HG02840 (cell line): ENCODE measurements at regions not wholly inside any gene's neighbourhood (a gene's known extent, or its start where the extent isn't known, plus 50 kb on each side); places are given as distances from the start of the nearest gene placed in this dataset.

ENCODE experiments used
- ATAC-seq: cut with Tn5 transposase; IDR thresholded peaks from one replicate; pipeline ENCODE4 v1.9.1; 2021; ENCODE audit warnings: mild to moderate bottlenecking, moderate library complexity, moderate number of reproducible peaks; ENCODE audit not compliant: unreplicated experiment, low FRiP score

DNA sequence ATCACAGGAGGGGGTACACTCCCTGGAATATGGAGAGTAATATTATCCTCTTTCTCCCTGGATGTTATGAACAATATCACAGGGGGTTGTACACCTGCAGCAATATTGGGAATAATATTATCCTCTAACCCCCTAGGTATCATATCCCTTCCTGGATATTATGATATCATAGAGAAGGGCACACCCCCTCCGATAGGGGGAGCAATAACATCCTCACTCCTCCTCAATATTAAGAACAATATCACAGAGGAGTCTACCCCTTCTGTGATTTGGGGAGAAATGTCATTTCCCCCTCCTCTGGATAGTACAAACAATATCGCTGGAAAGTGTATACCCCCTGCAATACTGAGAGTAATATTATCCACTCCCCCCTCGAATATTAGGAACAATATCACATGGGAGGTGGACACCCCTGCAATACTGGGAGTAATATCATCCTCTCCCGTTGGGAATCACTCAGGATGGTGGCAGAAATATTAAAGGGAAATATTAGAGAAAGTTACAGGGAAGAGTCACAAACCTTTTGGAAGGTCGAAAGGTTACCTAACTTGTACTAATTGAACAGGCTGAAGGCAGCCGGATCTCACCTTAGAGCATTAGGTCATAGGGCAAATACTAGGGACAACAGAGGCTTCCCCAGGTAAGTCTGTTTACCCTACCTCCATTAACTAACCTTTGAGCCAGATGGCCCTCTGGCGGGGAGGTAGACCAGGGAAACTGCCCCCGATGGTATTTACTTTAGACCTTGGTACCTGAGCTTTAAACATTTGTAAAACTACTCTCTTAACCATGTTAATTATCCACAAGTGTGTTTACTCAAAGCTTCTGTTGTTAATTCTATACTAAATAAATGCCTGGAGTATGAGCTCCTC lies 57.5 kb upstream of the FREM1 start:
- ATAC-seq: no peak

DNA sequence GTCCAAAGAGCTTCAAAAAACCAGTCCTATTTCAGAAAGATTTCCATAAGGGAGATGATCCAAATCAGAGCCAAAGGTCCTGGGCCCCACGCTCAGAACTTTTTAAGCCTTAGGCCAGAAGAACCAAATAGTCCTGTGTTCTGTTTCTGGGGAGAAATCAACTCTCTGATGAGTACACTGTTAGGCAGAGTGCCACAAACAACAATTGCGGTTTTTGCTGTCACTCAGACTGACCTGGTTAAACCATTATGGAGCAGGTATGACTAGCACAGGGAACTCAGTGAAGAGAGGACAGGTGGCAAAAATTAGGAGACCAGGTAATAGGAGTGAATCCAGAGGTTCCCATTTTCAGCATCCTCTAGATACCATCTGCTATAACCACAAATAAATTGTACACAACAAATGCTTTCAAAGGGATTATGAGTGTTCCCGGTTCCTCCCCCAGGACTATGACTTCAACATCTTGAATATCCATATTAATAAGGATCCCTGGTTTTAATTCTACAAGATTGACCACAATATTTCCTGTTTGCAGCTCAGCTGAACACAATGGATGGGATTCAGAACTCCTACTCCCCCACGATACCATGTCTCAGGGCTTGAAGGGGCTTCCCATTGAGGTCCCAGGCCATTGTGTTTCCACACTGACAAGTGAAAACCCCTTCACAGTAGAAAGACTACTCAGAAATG lies 52.1 kb upstream of the FREM1 start:
- ATAC-seq: no peak

DNA sequence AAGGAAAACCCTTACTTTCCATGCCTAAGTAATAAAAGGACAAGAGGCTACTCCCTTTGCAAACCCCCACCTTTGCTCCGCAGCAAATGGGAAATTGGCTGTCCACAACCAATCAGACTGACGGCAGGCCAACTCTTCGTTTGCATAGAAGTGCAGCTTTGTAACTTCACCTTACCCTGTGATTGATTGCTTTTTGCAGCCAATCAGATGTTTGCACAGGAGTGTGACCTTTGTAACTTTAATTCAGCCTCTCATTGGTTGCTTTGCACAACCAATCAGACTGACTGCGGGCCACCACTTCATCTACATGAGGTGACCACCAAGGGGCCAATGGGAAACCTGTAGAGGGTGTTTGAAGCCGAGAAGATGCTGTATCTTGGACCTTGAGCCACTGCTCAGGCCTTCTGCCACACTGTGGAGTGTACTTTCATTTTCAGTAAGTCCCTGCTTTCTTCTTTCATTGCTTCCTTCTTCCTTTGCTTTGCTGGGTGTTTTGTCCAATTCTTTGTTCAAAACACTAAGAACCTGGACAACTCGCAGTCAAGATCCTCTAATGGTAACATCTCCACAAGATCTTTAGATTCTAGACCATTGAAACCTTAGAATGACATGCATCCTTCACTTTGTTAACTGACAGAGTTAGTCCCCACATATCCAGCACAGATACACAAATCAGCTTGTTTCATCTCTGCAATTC lies 51.3 kb upstream of the FREM1 start:
- ATAC-seq: no peak

DNA sequence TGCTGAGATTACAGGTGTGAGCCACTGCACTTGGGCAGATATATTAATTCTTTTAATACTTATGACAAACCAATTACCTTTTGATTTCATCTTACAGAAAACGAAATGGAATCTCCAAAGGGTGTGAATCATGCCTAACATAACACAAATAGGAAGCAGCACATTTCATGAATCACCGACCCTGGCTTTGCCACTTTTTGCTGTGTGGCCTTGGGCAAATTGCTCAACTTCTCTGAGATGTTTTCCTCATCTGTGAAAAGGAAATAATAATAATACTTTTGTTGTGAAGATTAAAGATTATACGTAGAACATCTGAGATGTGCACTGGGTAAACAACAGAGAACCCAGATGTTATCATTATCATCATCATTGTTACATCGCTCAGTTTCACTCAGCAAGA lies 50.7 kb upstream of the FREM1 start:
- ATAC-seq: no peak
